ENCODE measurements at regions not wholly inside any gene's neighbourhood (a gene's known extent, or its start where the extent isn't known, plus 50 kb on each side); places are given as distances from the start of the nearest gene placed in this dataset.
A peak's percentile ranks its signal among the peaks of the same experiment; 100 is the strongest.

GRCh38 chr1:87398641-87399040, 70.0 kb downstream of the LMO4 start:
- no peaks in the 10 kb centered on the region for H3K4me1 ChIP-seq
- no peak overlapping the region for H3K27ac ChIP-seq
- H3K27me3 ChIP-seq: no peaks in the 10 kb centered on the region
- intact Hi-C loops (cut with DNase I; ENCODE audit: low total_unique reads) (no loop called here), in situ Hi-C loops (cut with MboI; ENCODE audit: low sequenced_read_pairs in 4 of 4) (no loop called here)
- H3K4me3 ChIP-seq: no peak overlapping the region
- no peaks in the 10 kb centered on the region for H3K36me3 ChIP-seq
- ATAC-seq: no peak
- no peak for DNase-seq
- TF ChIP-seq POLR2A (IDR thresholded peaks at IDR 0.05): no peak
- TF ChIP-seq CTCF (IDR thresholded peaks at IDR 0.05 in 4 of 5, conservative IDR thresholded peaks at IDR 0.05 in 1 of 5): no peak
- H3K9me3 ChIP-seq: no peaks in the 10 kb centered on the region

DNA sequence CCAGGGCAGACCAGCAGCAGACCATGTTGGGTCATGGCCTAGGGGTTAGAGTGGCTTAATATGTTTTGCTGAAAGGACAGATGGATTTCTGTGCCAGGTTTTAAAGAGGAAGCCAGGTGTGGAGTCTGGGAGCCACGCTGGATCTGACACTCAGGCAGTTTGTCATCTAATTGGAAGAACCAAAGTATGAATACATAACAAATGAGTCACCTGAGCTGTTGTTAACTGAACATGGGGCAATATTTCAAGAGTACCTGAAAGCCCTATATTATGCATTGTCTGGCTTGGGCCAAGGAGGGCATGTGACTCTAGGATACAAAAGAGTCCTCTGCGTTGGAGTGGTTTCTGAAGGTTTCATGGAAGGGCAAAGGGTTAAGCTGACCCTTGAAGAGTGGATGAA, 70.6 kb downstream of the LMO4 start:
- in situ Hi-C loops (cut with MboI; ENCODE audit: low sequenced_read_pairs in 4 of 4): no loop called here

GRCh38 chr1:87399701-87400100, 71.0 kb downstream of the LMO4 start:
- intact Hi-C loops (cut with DNase I; ENCODE audit: low total_unique reads) (no loop called here), in situ Hi-C loops (cut with MboI; ENCODE audit: low sequenced_read_pairs in 4 of 4) (no loop called here)
- Histone ChIP-seq H3K4me1 (no peaks in the 10 kb centered on the region), H3K27ac (no peak overlapping the region), H3K36me3 (no peaks in the 10 kb centered on the region), H3K27me3 (no peaks in the 10 kb centered on the region), H3K4me3 (no peak overlapping the region), H3K9me3 (no peaks in the 10 kb centered on the region)
- TF ChIP-seq CTCF (IDR thresholded peaks at IDR 0.05 in 4 of 5, conservative IDR thresholded peaks at IDR 0.05 in 1 of 5) (no peak), POLR2A (IDR thresholded peaks at IDR 0.05) (no peak)
- no peak for DNase-seq
- no peak for ATAC-seq

More for the DNA sequence above, 70.6 kb downstream of the LMO4 start:
- DNase-seq (no peak), ATAC-seq (no peak)
- Histone ChIP-seq H3K4me3 (no peak overlapping the region), H3K9me3 (no peaks in the 10 kb centered on the region), H3K4me1 (no peaks in the 10 kb centered on the region), H3K27me3 (no peaks in the 10 kb centered on the region), H3K27ac (no peak overlapping the region), H3K36me3 (no peaks in the 10 kb centered on the region)
- TF ChIP-seq POLR2A (IDR thresholded peaks at IDR 0.05): no peak
- TF ChIP-seq CTCF (IDR thresholded peaks at IDR 0.05 in 4 of 5, conservative IDR thresholded peaks at IDR 0.05 in 1 of 5): no peak
- intact Hi-C loops (cut with DNase I; ENCODE audit: low total_unique reads): no loop called here

- H3K27ac ChIP-seq: no peak overlapping the region
- TF ChIP-seq POLR2A (IDR thresholded peaks at IDR 0.05) (no peak), CTCF (IDR thresholded peaks at IDR 0.05 in 4 of 5, conservative IDR thresholded peaks at IDR 0.05 in 1 of 5) (no peak)
- intact Hi-C loops (cut with DNase I; ENCODE audit: low total_unique reads): no loop called here
- H3K4me3 ChIP-seq: no peak overlapping the region
- in situ Hi-C loops (cut with MboI; ENCODE audit: low sequenced_read_pairs in 4 of 4): no loop called here
- ATAC-seq (no peak), DNase-seq (no peak)
- H3K9me3 ChIP-seq: no peaks in the 10 kb centered on the region
- H3K36me3 ChIP-seq: no peaks in the 10 kb centered on the region
- H3K27me3 ChIP-seq: no peaks in the 10 kb centered on the region
- no peaks in the 10 kb centered on the region for H3K4me1 ChIP-seq
Observed at GRCh38 chr1:87400813-87401212, 72.1 kb downstream of the LMO4 start.

DNA sequence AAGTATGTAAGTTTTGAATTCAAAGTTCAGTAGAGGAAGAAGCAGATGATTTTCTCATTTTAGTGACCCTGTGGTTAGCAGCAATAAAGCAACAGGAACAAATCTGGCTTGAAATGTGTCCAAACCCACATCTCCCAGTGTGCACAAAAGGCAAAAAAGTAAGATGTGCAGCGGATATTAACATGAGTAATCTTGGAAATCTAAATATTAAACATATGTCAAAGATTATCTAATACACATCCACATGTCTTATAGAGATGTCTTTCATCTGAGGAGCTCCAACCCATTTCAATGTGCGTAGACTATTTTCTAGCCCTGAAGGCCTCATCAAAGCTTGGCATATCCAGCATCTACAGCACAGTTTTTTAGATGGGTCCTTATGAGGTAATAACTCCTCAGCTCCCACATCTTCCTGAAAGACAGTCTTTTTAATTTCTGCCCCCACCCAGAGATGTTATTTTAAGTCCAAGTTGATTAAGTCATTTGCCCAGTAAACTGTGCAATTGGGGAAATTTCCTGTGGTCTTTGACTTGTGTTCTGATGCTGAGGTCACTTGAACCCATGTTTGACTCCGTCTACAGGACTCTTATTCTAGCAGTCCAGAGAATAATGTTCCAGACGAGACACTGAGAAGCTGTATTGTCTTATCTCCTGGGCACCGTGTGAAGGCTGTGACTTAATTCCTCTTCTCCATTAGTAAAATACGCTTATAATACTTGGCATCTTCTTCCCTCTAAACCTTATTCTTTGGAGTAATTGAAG, 73.7 kb downstream of the LMO4 start:
- ATAC-seq (no peak), DNase-seq (no peak)
- H3K27ac ChIP-seq: peak overlapping the region in 2 of 4 donors; percentile 45 to 59
- in situ Hi-C loops (cut with MboI; ENCODE audit: low sequenced_read_pairs in 4 of 4): no loop called here
- peaks cover 0 to 4% of the 10 kb centered on the region in 2 donors for H3K4me1 ChIP-seq
- no peaks in the 10 kb centered on the region for H3K27me3 ChIP-seq
- intact Hi-C loops (cut with DNase I; ENCODE audit: low total_unique reads): no loop called here
- no peaks in the 10 kb centered on the region for H3K36me3 ChIP-seq
- H3K4me3 ChIP-seq: no peak overlapping the region
- no peak for TF ChIP-seq CTCF (IDR thresholded peaks at IDR 0.05 in 4 of 5, conservative IDR thresholded peaks at IDR 0.05 in 1 of 5)
- TF ChIP-seq POLR2A (IDR thresholded peaks at IDR 0.05): no peak
- no peaks in the 10 kb centered on the region for H3K9me3 ChIP-seq

Data from gastrocnemius medialis (tissue), 4 donors.